GM18508 (cell line): ENCODE measurements at regions not wholly inside any gene's neighbourhood (a gene's known extent, or its start where the extent isn't known, plus 50 kb on each side); places are given as distances from the start of the nearest gene placed in this dataset.

Experiments
- ATAC-seq: cut with Tn5 transposase; IDR thresholded peaks from one replicate; pipeline ENCODE4 v1.9.1; 2021; ENCODE audit warnings: moderate number of reproducible peaks; ENCODE audit not compliant: insufficient read depth, unreplicated experiment

GRCh38 chr4:123495530-123495929 lies 98.9 kb downstream of the SPRY1 start:
- ATAC-seq: no peak

GRCh38 chr4:123496421-123496820 lies 99.8 kb downstream of the SPRY1 start:
- no peak for ATAC-seq

- no peak for ATAC-seq
Observed at GRCh38 chr4:123497340-123497739, 100.7 kb downstream of the SPRY1 start.

GRCh38 chr4:123501733-123502132 lies 105.1 kb downstream of the SPRY1 start:
- ATAC-seq: no peak

GRCh38 chr4:123503698-123504363 lies 107.2 kb downstream of the SPRY1 start:
- ATAC-seq: no peak

GRCh38 chr4:123505095-123506010 lies 108.8 kb downstream of the SPRY1 start:
- ATAC-seq: no peak

GRCh38 chr4:123506011-123506695 lies 109.6 kb downstream of the SPRY1 start:
- ATAC-seq: no peak

GRCh38 chr4:123507376-123507775 lies 110.8 kb downstream of the SPRY1 start:
- ATAC-seq: no peak

- no peak for ATAC-seq
Observed at GRCh38 chr4:123510221-123510620, 113.6 kb downstream of the SPRY1 start.

- ATAC-seq: no peak
Observed at GRCh38 chr4:123510659-123511058, 114.1 kb downstream of the SPRY1 start.

GRCh38 chr4:123516576-123516975 lies 120.0 kb downstream of the SPRY1 start:
- no peak for ATAC-seq

- no peak for ATAC-seq
Observed at GRCh38 chr4:123517176-123517575, 120.6 kb downstream of the SPRY1 start.

- ATAC-seq: no peak
Observed at GRCh38 chr4:123517971-123518370, 121.4 kb downstream of the SPRY1 start.

GRCh38 chr4:123520325-123520724 lies 123.7 kb downstream of the SPRY1 start:
- no peak for ATAC-seq

GRCh38 chr4:123522081-123522480 lies 125.5 kb downstream of the SPRY1 start:
- no peak for ATAC-seq

- no peak for ATAC-seq
Observed at GRCh38 chr4:123522646-123523045, 126.1 kb downstream of the SPRY1 start.

GRCh38 chr4:123524958-123525628 lies 128.5 kb downstream of the SPRY1 start:
- ATAC-seq: no peak

GRCh38 chr4:123526511-123526910 lies 129.9 kb downstream of the SPRY1 start:
- ATAC-seq: no peak

GRCh38 chr4:123528501-123529277 lies 132.1 kb downstream of the SPRY1 start:
- ATAC-seq: no peak

- ATAC-seq: no peak
Observed at GRCh38 chr4:123529278-123529568, 132.6 kb downstream of the SPRY1 start.
